ENCODE measurements at regions not wholly inside any gene's neighbourhood (a gene's known extent, or its start where the extent isn't known, plus 50 kb on each side); places are given as distances from the start of the nearest gene placed in this dataset.

- peaks cover 42% of the 10 kb centered on the region for H3K9me3 Mint-ChIP-seq (ENCODE audit: low read depth)
Observed at GRCh38 chr3:35088943-35089342, 550.4 kb upstream of the ARPP21 start.

GRCh38 chr3:35114686-35115085 is 524.6 kb upstream of the ARPP21 start:
- H3K4me1 Mint-ChIP-seq (ENCODE audit: low read depth): no peaks in the 10 kb centered on the region
- peaks cover 9% of the 10 kb centered on the region for H3K27me3 Mint-ChIP-seq (ENCODE audit: low read depth)
- H3K9me3 Mint-ChIP-seq (ENCODE audit: low read depth): peaks cover 8% of the 10 kb centered on the region
- no peaks in the 10 kb centered on the region for H3K36me3 Mint-ChIP-seq (ENCODE audit: low read depth)
- no peak for DNase-seq (ENCODE audit: low spot score)
- no peak for TF ChIP-seq CTCF (IDR thresholded peaks at IDR 0.05)
- no peak overlapping the region for H3K4me3 Mint-ChIP-seq (ENCODE audit: unreplicated experiment)
- H3K27ac Mint-ChIP-seq (ENCODE audit: unreplicated experiment): no peak overlapping the region

More at GRCh38 chr3:35088943-35089342, 550.4 kb upstream of the ARPP21 start:
- TF ChIP-seq CTCF (IDR thresholded peaks at IDR 0.05): no peak
- Mint-ChIP-seq H3K4me3 (ENCODE audit: unreplicated experiment) (no peak overlapping the region), H3K4me1 (ENCODE audit: low read depth) (no peaks in the 10 kb centered on the region), H3K27ac (ENCODE audit: unreplicated experiment) (no peak overlapping the region), H3K27me3 (ENCODE audit: low read depth) (no peaks in the 10 kb centered on the region), H3K36me3 (ENCODE audit: low read depth) (no peaks in the 10 kb centered on the region)
- no peak for DNase-seq (ENCODE audit: low spot score)

- Mint-ChIP-seq H3K27me3 (ENCODE audit: low read depth) (peaks cover 5% of the 10 kb centered on the region), H3K4me1 (ENCODE audit: low read depth) (no peaks in the 10 kb centered on the region), H3K9me3 (ENCODE audit: low read depth) (peaks cover 8% of the 10 kb centered on the region), H3K4me3 (ENCODE audit: unreplicated experiment) (no peak overlapping the region), H3K27ac (ENCODE audit: unreplicated experiment) (no peak overlapping the region), H3K36me3 (ENCODE audit: low read depth) (no peaks in the 10 kb centered on the region)
- no peak for TF ChIP-seq CTCF (IDR thresholded peaks at IDR 0.05)
- DNase-seq (ENCODE audit: low spot score): no peak
Observed at GRCh38 chr3:35120026-35120425, 519.3 kb upstream of the ARPP21 start.

- no peak for TF ChIP-seq CTCF (IDR thresholded peaks at IDR 0.05)
- Mint-ChIP-seq H3K4me1 (ENCODE audit: low read depth) (no peaks in the 10 kb centered on the region), H3K27me3 (ENCODE audit: low read depth) (no peaks in the 10 kb centered on the region), H3K27ac (ENCODE audit: unreplicated experiment) (no peak overlapping the region), H3K4me3 (ENCODE audit: unreplicated experiment) (no peak overlapping the region), H3K9me3 (ENCODE audit: low read depth) (peaks cover 7% of the 10 kb centered on the region), H3K36me3 (ENCODE audit: low read depth) (no peaks in the 10 kb centered on the region)
- no peak for DNase-seq (ENCODE audit: low spot score)
Observed at GRCh38 chr3:35137612-35138011, 501.7 kb upstream of the ARPP21 start.

- H3K9me3 Mint-ChIP-seq (ENCODE audit: low read depth): peaks cover 11% of the 10 kb centered on the region
Observed at GRCh38 chr3:35141406-35141805, 497.9 kb upstream of the ARPP21 start.

More at GRCh38 chr3:35141406-35141805, 497.9 kb upstream of the ARPP21 start:
- Mint-ChIP-seq H3K4me3 (ENCODE audit: unreplicated experiment) (no peak overlapping the region), H3K4me1 (ENCODE audit: low read depth) (no peaks in the 10 kb centered on the region), H3K27me3 (ENCODE audit: low read depth) (no peaks in the 10 kb centered on the region), H3K36me3 (ENCODE audit: low read depth) (no peaks in the 10 kb centered on the region), H3K27ac (ENCODE audit: unreplicated experiment) (no peak overlapping the region)
- DNase-seq (ENCODE audit: low spot score): no peak
- no peak for TF ChIP-seq CTCF (IDR thresholded peaks at IDR 0.05)
